ENCODE measurements at regions not wholly inside any gene's neighbourhood (a gene's known extent, or its start where the extent isn't known, plus 50 kb on each side); places are given as distances from the start of the nearest gene placed in this dataset.

DNA sequence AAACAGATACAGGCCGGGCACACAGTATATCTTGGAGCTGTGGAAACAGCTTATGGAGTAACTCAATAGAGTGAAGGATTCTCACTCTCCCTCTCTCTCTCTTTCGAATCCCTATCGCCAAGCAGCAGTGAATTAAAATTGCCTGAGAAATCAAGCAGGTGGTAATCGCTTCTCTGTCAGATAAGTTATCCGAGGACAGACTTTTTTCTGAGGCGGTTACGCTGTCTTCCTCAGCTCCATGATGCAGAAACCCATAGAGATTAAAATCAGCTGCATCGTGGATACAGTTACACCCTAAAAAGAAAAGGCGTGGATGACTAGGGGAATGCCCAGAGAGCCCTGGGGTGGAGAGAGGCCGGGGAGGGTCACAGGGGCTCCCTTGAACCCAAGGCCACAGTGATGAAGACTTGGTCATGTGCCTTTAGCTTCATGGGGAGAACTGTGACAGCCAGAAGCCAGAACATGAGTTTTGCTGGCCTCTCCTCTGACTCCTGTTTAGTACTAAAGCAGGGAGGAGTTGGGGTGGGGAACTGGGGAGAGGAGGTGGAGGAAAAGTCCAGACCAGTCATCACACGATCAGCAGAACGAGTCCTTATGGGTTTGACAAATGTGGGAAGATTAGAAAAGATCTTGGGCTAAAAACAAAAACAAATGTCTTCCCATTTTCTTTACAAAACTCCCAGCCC lies 138.8 kb upstream of the JARID2 start:
- TF ChIP-seq, protein P1, sequence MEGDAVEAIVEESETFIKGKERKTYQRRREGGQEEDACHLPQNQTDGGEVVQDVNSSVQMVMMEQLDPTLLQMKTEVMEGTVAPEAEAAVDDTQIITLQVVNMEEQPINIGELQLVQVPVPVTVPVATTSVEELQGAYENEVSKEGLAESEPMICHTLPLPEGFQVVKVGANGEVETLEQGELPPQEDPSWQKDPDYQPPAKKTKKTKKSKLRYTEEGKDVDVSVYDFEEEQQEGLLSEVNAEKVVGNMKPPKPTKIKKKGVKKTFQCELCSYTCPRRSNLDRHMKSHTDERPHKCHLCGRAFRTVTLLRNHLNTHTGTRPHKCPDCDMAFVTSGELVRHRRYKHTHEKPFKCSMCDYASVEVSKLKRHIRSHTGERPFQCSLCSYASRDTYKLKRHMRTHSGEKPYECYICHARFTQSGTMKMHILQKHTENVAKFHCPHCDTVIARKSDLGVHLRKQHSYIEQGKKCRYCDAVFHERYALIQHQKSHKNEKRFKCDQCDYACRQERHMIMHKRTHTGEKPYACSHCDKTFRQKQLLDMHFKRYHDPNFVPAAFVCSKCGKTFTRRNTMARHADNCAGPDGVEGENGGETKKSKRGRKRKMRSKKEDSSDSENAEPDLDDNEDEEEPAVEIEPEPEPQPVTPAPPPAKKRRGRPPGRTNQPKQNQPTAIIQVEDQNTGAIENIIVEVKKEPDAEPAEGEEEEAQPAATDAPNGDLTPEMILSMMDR (conservative IDR thresholded peaks at IDR 0.05; ENCODE audit: low read depth in 2 of 2), result no peak
- TF ChIP-seq EZH2phosphoT487 (IDR thresholded peaks at IDR 0.05; ENCODE audit: unreplicated experiment), result no peak
- no peak for TF ChIP-seq EZH2 (IDR thresholded peaks at IDR 0.05; ENCODE audit: low read depth, unreplicated experiment)
- TF ChIP-seq JUNB (IDR thresholded peaks at IDR 0.05; ENCODE audit: unreplicated experiment), result no peak
- no peak for TF ChIP-seq CREB1 (CRISPR knock-in tag; IDR thresholded peaks at IDR 0.05; ENCODE audit: low read depth)
- no peak for TF ChIP-seq POLR2AphosphoS5 (IDR thresholded peaks at IDR 0.05; ENCODE audit: low read depth)
- TF ChIP-seq, protein P2, sequence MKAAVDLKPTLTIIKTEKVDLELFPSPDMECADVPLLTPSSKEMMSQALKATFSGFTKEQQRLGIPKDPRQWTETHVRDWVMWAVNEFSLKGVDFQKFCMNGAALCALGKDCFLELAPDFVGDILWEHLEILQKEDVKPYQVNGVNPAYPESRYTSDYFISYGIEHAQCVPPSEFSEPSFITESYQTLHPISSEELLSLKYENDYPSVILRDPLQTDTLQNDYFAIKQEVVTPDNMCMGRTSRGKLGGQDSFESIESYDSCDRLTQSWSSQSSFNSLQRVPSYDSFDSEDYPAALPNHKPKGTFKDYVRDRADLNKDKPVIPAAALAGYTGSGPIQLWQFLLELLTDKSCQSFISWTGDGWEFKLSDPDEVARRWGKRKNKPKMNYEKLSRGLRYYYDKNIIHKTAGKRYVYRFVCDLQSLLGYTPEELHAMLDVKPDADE (IDR thresholded peaks at IDR 0.05), result no peak
- TF ChIP-seq, protein P3, sequence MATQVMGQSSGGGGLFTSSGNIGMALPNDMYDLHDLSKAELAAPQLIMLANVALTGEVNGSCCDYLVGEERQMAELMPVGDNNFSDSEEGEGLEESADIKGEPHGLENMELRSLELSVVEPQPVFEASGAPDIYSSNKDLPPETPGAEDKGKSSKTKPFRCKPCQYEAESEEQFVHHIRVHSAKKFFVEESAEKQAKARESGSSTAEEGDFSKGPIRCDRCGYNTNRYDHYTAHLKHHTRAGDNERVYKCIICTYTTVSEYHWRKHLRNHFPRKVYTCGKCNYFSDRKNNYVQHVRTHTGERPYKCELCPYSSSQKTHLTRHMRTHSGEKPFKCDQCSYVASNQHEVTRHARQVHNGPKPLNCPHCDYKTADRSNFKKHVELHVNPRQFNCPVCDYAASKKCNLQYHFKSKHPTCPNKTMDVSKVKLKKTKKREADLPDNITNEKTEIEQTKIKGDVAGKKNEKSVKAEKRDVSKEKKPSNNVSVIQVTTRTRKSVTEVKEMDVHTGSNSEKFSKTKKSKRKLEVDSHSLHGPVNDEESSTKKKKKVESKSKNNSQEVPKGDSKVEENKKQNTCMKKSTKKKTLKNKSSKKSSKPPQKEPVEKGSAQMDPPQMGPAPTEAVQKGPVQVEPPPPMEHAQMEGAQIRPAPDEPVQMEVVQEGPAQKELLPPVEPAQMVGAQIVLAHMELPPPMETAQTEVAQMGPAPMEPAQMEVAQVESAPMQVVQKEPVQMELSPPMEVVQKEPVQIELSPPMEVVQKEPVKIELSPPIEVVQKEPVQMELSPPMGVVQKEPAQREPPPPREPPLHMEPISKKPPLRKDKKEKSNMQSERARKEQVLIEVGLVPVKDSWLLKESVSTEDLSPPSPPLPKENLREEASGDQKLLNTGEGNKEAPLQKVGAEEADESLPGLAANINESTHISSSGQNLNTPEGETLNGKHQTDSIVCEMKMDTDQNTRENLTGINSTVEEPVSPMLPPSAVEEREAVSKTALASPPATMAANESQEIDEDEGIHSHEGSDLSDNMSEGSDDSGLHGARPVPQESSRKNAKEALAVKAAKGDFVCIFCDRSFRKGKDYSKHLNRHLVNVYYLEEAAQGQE (IDR thresholded peaks at IDR 0.05; ENCODE audit: unreplicated experiment), result no peak
- no peak for TF ChIP-seq STAT1 (IDR thresholded peaks at IDR 0.05; ENCODE audit: unreplicated experiment)
- TF ChIP-seq, protein P4, sequence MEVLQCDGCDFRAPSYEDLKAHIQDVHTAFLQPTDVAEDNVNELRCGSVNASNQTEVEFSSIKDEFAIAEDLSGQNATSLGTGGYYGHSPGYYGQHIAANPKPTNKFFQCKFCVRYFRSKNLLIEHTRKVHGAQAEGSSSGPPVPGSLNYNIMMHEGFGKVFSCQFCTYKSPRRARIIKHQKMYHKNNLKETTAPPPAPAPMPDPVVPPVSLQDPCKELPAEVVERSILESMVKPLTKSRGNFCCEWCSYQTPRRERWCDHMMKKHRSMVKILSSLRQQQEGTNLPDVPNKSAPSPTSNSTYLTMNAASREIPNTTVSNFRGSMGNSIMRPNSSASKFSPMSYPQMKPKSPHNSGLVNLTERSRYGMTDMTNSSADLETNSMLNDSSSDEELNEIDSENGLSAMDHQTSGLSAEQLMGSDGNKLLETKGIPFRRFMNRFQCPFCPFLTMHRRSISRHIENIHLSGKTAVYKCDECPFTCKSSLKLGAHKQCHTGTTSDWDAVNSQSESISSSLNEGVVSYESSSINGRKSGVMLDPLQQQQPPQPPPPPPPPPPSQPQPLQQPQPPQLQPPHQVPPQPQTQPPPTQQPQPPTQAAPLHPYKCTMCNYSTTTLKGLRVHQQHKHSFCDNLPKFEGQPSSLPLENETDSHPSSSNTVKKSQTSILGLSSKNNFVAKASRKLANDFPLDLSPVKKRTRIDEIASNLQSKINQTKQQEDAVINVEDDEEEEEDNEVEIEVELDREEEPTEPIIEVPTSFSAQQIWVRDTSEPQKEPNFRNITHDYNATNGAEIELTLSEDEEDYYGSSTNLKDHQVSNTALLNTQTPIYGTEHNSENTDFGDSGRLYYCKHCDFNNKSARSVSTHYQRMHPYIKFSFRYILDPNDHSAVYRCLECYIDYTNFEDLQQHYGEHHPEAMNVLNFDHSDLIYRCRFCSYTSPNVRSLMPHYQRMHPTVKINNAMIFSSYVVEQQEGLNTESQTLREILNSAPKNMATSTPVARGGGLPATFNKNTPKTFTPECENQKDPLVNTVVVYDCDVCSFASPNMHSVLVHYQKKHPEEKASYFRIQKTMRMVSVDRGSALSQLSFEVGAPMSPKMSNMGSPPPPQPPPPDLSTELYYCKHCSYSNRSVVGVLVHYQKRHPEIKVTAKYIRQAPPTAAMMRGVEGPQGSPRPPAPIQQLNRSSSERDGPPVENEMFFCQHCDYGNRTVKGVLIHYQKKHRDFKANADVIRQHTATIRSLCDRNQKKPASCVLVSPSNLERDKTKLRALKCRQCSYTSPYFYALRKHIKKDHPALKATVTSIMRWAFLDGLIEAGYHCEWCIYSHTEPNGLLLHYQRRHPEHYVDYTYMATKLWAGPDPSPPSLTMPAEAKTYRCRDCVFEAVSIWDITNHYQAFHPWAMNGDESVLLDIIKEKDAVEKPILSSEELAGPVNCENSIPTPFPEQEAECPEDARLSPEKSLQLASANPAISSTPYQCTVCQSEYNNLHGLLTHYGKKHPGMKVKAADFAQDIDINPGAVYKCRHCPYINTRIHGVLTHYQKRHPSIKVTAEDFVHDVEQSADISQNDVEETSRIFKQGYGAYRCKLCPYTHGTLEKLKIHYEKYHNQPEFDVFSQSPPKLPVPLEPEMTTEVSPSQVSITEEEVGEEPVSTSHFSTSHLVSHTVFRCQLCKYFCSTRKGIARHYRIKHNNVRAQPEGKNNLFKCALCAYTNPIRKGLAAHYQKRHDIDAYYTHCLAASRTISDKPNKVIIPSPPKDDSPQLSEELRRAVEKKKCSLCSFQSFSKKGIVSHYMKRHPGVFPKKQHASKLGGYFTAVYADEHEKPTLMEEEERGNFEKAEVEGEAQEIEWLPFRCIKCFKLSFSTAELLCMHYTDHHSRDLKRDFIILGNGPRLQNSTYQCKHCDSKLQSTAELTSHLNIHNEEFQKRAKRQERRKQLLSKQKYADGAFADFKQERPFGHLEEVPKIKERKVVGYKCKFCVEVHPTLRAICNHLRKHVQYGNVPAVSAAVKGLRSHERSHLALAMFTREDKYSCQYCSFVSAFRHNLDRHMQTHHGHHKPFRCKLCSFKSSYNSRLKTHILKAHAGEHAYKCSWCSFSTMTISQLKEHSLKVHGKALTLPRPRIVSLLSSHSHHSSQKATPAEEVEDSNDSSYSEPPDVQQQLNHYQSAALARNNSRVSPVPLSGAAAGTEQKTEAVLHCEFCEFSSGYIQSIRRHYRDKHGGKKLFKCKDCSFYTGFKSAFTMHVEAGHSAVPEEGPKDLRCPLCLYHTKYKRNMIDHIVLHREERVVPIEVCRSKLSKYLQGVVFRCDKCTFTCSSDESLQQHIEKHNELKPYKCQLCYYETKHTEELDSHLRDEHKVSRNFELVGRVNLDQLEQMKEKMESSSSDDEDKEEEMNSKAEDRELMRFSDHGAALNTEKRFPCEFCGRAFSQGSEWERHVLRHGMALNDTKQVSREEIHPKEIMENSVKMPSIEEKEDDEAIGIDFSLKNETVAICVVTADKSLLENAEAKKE (CRISPR knock-in tag; IDR thresholded peaks at IDR 0.05), result no peak
- no peak for TF ChIP-seq ZNF331 (CRISPR knock-in tag; IDR thresholded peaks at IDR 0.05; ENCODE audit: low read depth)
- no peak for TF ChIP-seq ZNF114 (CRISPR knock-in tag; IDR thresholded peaks at IDR 0.05)
